ENCODE measurements at regions not wholly inside any gene's neighbourhood (a gene's known extent, or its start where the extent isn't known, plus 50 kb on each side); places are given as distances from the start of the nearest gene placed in this dataset.

GRCh38 chr2:145047554-145047953, 527.6 kb upstream of the ZEB2 start:
- no peak for TF ChIP-seq CTCF (IDR thresholded peaks at IDR 0.05)
- no peak for TF ChIP-seq POLR2A (IDR thresholded peaks at IDR 0.05)

Measured in Peyer's patch (tissue), 4 donors.